GM20000 (cell line): ENCODE measurements at regions not wholly inside any gene's neighbourhood (a gene's known extent, or its start where the extent isn't known, plus 50 kb on each side); places are given as distances from the start of the nearest gene placed in this dataset.
"Not testable (repeated sequence)": the region's sequence is repeated elsewhere in the genome, so short reads cannot be mapped to it uniquely, and the experiment has no call there.

Experiments
- DNase-seq: peaks from one replicate; pipeline ENCODE4 v3.0.0; 2012; ENCODE audit warnings: low spot score
- CTCF ChIP-seq: IDR thresholded peaks from 2 replicates; pipeline ENCODE4 v1.5.1; 2012; ENCODE audit warnings: mild to moderate bottlenecking, control low read depth; ENCODE audit errors: extremely low read depth, missing control alignments

GRCh38 chr11:38924644-38925043, 2326.6 kb upstream of the RAG2 start:
- no peak for DNase-seq
- no peak for TF ChIP-seq CTCF

- no peak for TF ChIP-seq CTCF
- DNase-seq = no peak
Observed at GRCh38 chr11:38900211-38900610, 2302.2 kb upstream of the RAG2 start.

- not testable (repeated sequence) for DNase-seq
Observed at GRCh38 chr11:38894201-38894600, 2296.2 kb upstream of the RAG2 start.

- no peak for TF ChIP-seq CTCF
- DNase-seq = no peak
Observed at GRCh38 chr11:38884145-38884865, 2286.3 kb upstream of the RAG2 start.

GRCh38 chr11:38867338-38867737, 2269.3 kb upstream of the RAG2 start:
- TF ChIP-seq CTCF = no peak
- no peak for DNase-seq

GRCh38 chr11:38865922-38866321, 2267.9 kb upstream of the RAG2 start:
- no peak for DNase-seq
- no peak for TF ChIP-seq CTCF

GRCh38 chr11:38842991-38843390, 2245.0 kb upstream of the RAG2 start:
- DNase-seq = no peak
- TF ChIP-seq CTCF = no peak

GRCh38 chr11:38839071-38839470, 2241.0 kb upstream of the RAG2 start:
- DNase-seq = no peak
- no peak for TF ChIP-seq CTCF
